ENCODE measurements at regions not wholly inside any gene's neighbourhood (a gene's known extent, or its start where the extent isn't known, plus 50 kb on each side); places are given as distances from the start of the nearest gene placed in this dataset.

GRCh38 chr2:122203523-122203922 is 448.1 kb downstream of the TSN start:
- Histone ChIP-seq H3K27me3 (ENCODE audit: insufficient read depth, low read length) (no peaks in the 10 kb centered on the region), H3K4me3 (ENCODE audit: insufficient read depth, low read depth, low read length) (no peak overlapping the region), H3K9me3 (ENCODE audit: insufficient read depth, low read depth, low read length) (no peaks in the 10 kb centered on the region), H2AFZ (ENCODE audit: low read depth, low read length) (peak overlapping the region; percentile 24), H3K79me2 (ENCODE audit: insufficient read depth, low read length) (no peaks in the 10 kb centered on the region), H3K4me1 (ENCODE audit: insufficient read depth, low read length) (peaks cover 12% of the 10 kb centered on the region), H3K4me2 (ENCODE audit: low read length) (peak overlapping the region; percentile 48), H4K20me1 (ENCODE audit: insufficient read depth, low read length) (no peaks in the 10 kb centered on the region), H3K27ac (ENCODE audit: low read depth, low read length) (no peak overlapping the region), H3K36me3 (ENCODE audit: insufficient read depth, low read length) (no peaks in the 10 kb centered on the region), H3K9ac (ENCODE audit: low read length) (no peak overlapping the region)
- DNase-seq (ENCODE audit: low read depth) (peak; percentile 89), FAIRE-seq (peak; percentile 60)
- Mint-ChIP-seq H3K36me3 (ENCODE audit: low read depth, unreplicated experiment) (no peaks in the 10 kb centered on the region), H3K4me1 (ENCODE audit: low read depth, unreplicated experiment) (peaks cover 31% of the 10 kb centered on the region), H3K27ac (ENCODE audit: unreplicated experiment) (peak overlapping the region; percentile 64), H3K27me3 (ENCODE audit: low read depth, unreplicated experiment) (peaks cover 5% of the 10 kb centered on the region), H3K4me3 (ENCODE audit: unreplicated experiment) (no peak overlapping the region), H3K9me3 (ENCODE audit: unreplicated experiment) (peaks cover under 1% of the 10 kb centered on the region)
- TF ChIP-seq EZH2 (IDR thresholded peaks at IDR 0.05; ENCODE audit: insufficient read depth, low read length) = no peak
- TF ChIP-seq, protein P1, sequence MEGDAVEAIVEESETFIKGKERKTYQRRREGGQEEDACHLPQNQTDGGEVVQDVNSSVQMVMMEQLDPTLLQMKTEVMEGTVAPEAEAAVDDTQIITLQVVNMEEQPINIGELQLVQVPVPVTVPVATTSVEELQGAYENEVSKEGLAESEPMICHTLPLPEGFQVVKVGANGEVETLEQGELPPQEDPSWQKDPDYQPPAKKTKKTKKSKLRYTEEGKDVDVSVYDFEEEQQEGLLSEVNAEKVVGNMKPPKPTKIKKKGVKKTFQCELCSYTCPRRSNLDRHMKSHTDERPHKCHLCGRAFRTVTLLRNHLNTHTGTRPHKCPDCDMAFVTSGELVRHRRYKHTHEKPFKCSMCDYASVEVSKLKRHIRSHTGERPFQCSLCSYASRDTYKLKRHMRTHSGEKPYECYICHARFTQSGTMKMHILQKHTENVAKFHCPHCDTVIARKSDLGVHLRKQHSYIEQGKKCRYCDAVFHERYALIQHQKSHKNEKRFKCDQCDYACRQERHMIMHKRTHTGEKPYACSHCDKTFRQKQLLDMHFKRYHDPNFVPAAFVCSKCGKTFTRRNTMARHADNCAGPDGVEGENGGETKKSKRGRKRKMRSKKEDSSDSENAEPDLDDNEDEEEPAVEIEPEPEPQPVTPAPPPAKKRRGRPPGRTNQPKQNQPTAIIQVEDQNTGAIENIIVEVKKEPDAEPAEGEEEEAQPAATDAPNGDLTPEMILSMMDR (IDR thresholded peaks at IDR 0.05; ENCODE audit: insufficient read depth, low read depth, low read length) = peak; percentile 11

DNA sequence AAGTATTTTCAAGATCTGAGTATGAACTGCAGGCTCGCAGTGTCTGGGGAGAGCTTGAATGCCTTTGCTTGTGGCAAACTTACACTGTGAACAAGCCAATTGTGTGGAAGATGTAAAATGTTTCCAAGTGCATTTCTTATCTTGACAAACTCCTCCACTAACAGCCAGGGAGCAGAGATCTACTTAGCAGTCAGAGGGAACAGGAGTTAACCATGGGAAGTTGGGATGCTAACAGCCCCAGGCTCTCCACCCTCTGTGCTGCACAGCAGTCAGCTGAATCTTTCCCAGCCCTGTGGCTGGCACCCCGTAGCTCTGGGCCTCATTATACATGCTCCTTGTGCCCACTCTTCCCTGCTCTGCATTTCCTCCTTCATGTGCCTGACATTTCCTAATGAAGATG is 450.2 kb downstream of the TSN start:
- Mint-ChIP-seq H3K27ac (ENCODE audit: unreplicated experiment) (no peak overlapping the region), H3K4me1 (ENCODE audit: low read depth, unreplicated experiment) (peaks cover 31% of the 10 kb centered on the region), H3K9me3 (ENCODE audit: unreplicated experiment) (peaks cover 3% of the 10 kb centered on the region), H3K36me3 (ENCODE audit: low read depth, unreplicated experiment) (no peaks in the 10 kb centered on the region), H3K4me3 (ENCODE audit: unreplicated experiment) (no peak overlapping the region), H3K27me3 (ENCODE audit: low read depth, unreplicated experiment) (peaks cover 7% of the 10 kb centered on the region)
- no peak overlapping the region for H3K4me2 ChIP-seq (ENCODE audit: low read length)
- FAIRE-seq (no peak), DNase-seq (ENCODE audit: low read depth) (peak; percentile 21)
- H3K9ac ChIP-seq (ENCODE audit: low read length) = no peak overlapping the region
- TF ChIP-seq EZH2 (IDR thresholded peaks at IDR 0.05; ENCODE audit: insufficient read depth, low read length) = no peak
- TF ChIP-seq, protein P1 (IDR thresholded peaks at IDR 0.05; ENCODE audit: insufficient read depth, low read depth, low read length) = no peak
- H4K20me1 ChIP-seq (ENCODE audit: insufficient read depth, low read length) = no peaks in the 10 kb centered on the region
- no peaks in the 10 kb centered on the region for H3K79me2 ChIP-seq (ENCODE audit: insufficient read depth, low read length)
- H3K36me3 ChIP-seq (ENCODE audit: insufficient read depth, low read length) = no peaks in the 10 kb centered on the region
- H2AFZ ChIP-seq (ENCODE audit: low read depth, low read length) = no peak overlapping the region
- H3K27ac ChIP-seq (ENCODE audit: low read depth, low read length) = no peak overlapping the region
- no peaks in the 10 kb centered on the region for H3K9me3 ChIP-seq (ENCODE audit: insufficient read depth, low read depth, low read length)
- no peak overlapping the region for H3K4me3 ChIP-seq (ENCODE audit: insufficient read depth, low read depth, low read length)
- no peaks in the 10 kb centered on the region for H3K27me3 ChIP-seq (ENCODE audit: insufficient read depth, low read length)
- H3K4me1 ChIP-seq (ENCODE audit: insufficient read depth, low read length) = peaks cover 12% of the 10 kb centered on the region

GRCh38 chr2:122206101-122206500 is 450.6 kb downstream of the TSN start:
- H3K9me3 Mint-ChIP-seq (ENCODE audit: unreplicated experiment) = peaks cover 3% of the 10 kb centered on the region
- Histone ChIP-seq H4K20me1 (ENCODE audit: insufficient read depth, low read length) (no peaks in the 10 kb centered on the region), H3K36me3 (ENCODE audit: insufficient read depth, low read length) (no peaks in the 10 kb centered on the region), H3K9me3 (ENCODE audit: insufficient read depth, low read depth, low read length) (no peaks in the 10 kb centered on the region), H3K27ac (ENCODE audit: low read depth, low read length) (no peak overlapping the region), H3K4me2 (ENCODE audit: low read length) (no peak overlapping the region), H2AFZ (ENCODE audit: low read depth, low read length) (no peak overlapping the region), H3K79me2 (ENCODE audit: insufficient read depth, low read length) (no peaks in the 10 kb centered on the region), H3K27me3 (ENCODE audit: insufficient read depth, low read length) (no peaks in the 10 kb centered on the region), H3K4me3 (ENCODE audit: insufficient read depth, low read depth, low read length) (no peak overlapping the region), H3K9ac (ENCODE audit: low read length) (no peak overlapping the region), H3K4me1 (ENCODE audit: insufficient read depth, low read length) (peaks cover 12% of the 10 kb centered on the region)
- TF ChIP-seq, protein P1 (IDR thresholded peaks at IDR 0.05; ENCODE audit: insufficient read depth, low read depth, low read length) = no peak
- TF ChIP-seq EZH2 (IDR thresholded peaks at IDR 0.05; ENCODE audit: insufficient read depth, low read length) = no peak
- no peak overlapping the region for H3K27ac Mint-ChIP-seq (ENCODE audit: unreplicated experiment)
- H3K4me3 Mint-ChIP-seq (ENCODE audit: unreplicated experiment) = no peak overlapping the region
- peaks cover 7% of the 10 kb centered on the region for H3K27me3 Mint-ChIP-seq (ENCODE audit: low read depth, unreplicated experiment)
- no peak for FAIRE-seq
- peaks cover 32% of the 10 kb centered on the region for H3K4me1 Mint-ChIP-seq (ENCODE audit: low read depth, unreplicated experiment)
- DNase-seq (ENCODE audit: low read depth) = peak; percentile 36
- H3K36me3 Mint-ChIP-seq (ENCODE audit: low read depth, unreplicated experiment) = no peaks in the 10 kb centered on the region
